ENCODE measurements at regions not wholly inside any gene's neighbourhood (a gene's known extent, or its start where the extent isn't known, plus 50 kb on each side); places are given as distances from the start of the nearest gene placed in this dataset.

- no peak for TF ChIP-seq CTCF (conservative IDR thresholded peaks at IDR 0.05; ENCODE audit: low read length)
- TF ChIP-seq EZH2phosphoT487 (IDR thresholded peaks at IDR 0.05; ENCODE audit: borderline replicate concordance, low read depth, low read length) = no peak
Measured at GRCh38 chr13:74045583-74045982, 88.6 kb downstream of the KLF12 start.
